HG03175 (cell line): ENCODE measurements at regions not wholly inside any gene's neighbourhood (a gene's known extent, or its start where the extent isn't known, plus 50 kb on each side); places are given as distances from the start of the nearest gene placed in this dataset.
"Not testable (repeated sequence)": the region's sequence is repeated elsewhere in the genome, so short reads cannot be mapped to it uniquely, and the experiment has no call there.

ENCODE experiments used
- ATAC-seq: cut with Tn5 transposase; IDR thresholded peaks from one replicate; pipeline ENCODE4 v1.9.1; 2021; ENCODE audit warnings: mild to moderate bottlenecking, moderate library complexity; ENCODE audit not compliant: unreplicated experiment

GRCh38 chr5:27466959-27467358 is 428.6 kb upstream of the CDH9 start:
- no peak for ATAC-seq

GRCh38 chr5:27465140-27465539 is 426.8 kb upstream of the CDH9 start:
- no peak for ATAC-seq

GRCh38 chr5:27463446-27464149 is 425.2 kb upstream of the CDH9 start:
- ATAC-seq: no peak

GRCh38 chr5:27462936-27463335 is 424.6 kb upstream of the CDH9 start:
- ATAC-seq: no peak

GRCh38 chr5:27458287-27458686 is 419.9 kb upstream of the CDH9 start:
- ATAC-seq: no peak

- ATAC-seq: no peak
Measured at GRCh38 chr5:27451377-27451776, 413.0 kb upstream of the CDH9 start.

GRCh38 chr5:27450607-27451006 is 412.2 kb upstream of the CDH9 start:
- ATAC-seq: no peak

- ATAC-seq: not testable (repeated sequence)
Measured at GRCh38 chr5:27439383-27439782, 401.0 kb upstream of the CDH9 start.

- no peak for ATAC-seq
Measured at GRCh38 chr5:27437594-27438200, 399.3 kb upstream of the CDH9 start.

- no peak for ATAC-seq
Measured at GRCh38 chr5:27434335-27434734, 395.9 kb upstream of the CDH9 start.

- ATAC-seq: no peak
Measured at GRCh38 chr5:27414099-27414498, 375.7 kb upstream of the CDH9 start.

- no peak for ATAC-seq
Measured at GRCh38 chr5:27412384-27412783, 374.0 kb upstream of the CDH9 start.

GRCh38 chr5:27406020-27406419 is 367.6 kb upstream of the CDH9 start:
- no peak for ATAC-seq

GRCh38 chr5:27403243-27403882 is 365.0 kb upstream of the CDH9 start:
- ATAC-seq: no peak

GRCh38 chr5:27402828-27403227 is 364.4 kb upstream of the CDH9 start:
- ATAC-seq: no peak

- no peak for ATAC-seq
Measured at GRCh38 chr5:27396998-27397397, 358.6 kb upstream of the CDH9 start.

GRCh38 chr5:27392716-27393115 is 354.3 kb upstream of the CDH9 start:
- ATAC-seq: no peak

- no peak for ATAC-seq
Measured at GRCh38 chr5:27389696-27390095, 351.3 kb upstream of the CDH9 start.

- no peak for ATAC-seq
Measured at GRCh38 chr5:27388755-27389154, 350.4 kb upstream of the CDH9 start.

- ATAC-seq: no peak
Measured at GRCh38 chr5:27387535-27388073, 349.2 kb upstream of the CDH9 start.

- ATAC-seq: no peak
Measured at GRCh38 chr5:27381686-27382085, 343.3 kb upstream of the CDH9 start.

- ATAC-seq: no peak
Measured at GRCh38 chr5:27377626-27378025, 339.2 kb upstream of the CDH9 start.
